HG03175 (cell line): ENCODE measurements at regions not wholly inside any gene's neighbourhood (a gene's known extent, or its start where the extent isn't known, plus 50 kb on each side); places are given as distances from the start of the nearest gene placed in this dataset.

ENCODE experiments used
- ATAC-seq: cut with Tn5 transposase; IDR thresholded peaks from one replicate; pipeline ENCODE4 v1.9.1; 2021; ENCODE audit warnings: mild to moderate bottlenecking, moderate library complexity; ENCODE audit not compliant: unreplicated experiment

DNA sequence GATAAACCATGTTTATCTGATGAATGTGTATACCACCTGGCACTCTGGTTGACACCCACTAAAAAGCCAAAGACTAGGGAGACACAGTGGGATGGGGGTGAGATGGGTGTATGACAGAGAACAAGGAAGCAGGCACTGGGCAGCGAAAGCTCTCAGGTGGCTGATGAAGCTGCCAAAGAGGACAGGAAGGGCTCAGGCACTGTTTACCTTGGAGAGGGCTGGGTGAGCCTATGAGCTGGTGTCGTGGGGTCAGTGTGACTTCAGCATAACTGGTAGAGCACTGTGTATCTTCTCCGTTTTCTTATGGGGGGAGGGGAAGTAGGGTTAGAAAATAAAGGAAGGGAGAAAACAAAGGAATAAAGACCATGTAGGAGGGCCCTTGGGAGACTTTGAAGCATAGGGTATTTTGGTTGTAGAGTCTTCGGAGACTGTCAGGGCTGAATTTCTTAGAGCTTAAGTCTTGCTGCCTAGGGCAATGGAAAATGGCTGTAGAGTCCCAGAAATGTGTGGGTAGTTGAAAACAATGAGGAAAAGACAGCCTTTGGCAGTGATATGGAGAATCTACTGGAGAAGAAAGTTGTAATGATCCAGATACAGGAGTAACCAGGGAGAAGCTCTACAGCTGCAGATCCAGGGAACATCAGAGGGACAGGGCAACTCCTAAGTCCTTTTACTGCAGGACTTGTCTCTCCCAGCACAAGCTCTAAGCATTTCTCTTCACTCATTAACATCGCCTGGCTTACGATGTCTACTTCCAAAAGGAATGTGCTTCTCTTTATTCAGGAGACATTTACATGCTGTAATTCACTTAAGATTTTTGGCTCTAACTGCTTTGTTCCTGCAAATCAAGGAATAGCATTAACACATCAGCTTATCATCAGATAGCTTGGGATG is 120.0 kb downstream of the AQP4 start:
- no peak for ATAC-seq

DNA sequence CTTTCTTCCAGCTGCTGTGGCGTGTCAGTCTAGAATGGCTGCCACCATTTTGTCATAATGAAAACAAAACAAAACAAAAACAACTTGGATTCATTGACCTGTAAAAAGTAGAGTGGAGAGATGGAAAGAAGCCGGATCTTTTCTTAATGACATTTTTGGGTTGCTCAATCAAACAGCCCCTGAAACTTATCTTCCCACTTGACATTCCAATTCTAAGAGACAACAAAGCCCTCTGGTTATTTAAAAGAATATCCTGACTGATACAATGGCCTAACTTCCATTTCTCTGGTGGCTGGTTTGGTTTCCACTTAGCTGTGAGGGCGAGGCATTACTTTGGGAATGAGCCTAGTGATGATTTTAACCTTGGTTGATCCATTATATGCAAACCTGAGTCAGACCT is 123.7 kb downstream of the AQP4 start:
- no peak for ATAC-seq

DNA sequence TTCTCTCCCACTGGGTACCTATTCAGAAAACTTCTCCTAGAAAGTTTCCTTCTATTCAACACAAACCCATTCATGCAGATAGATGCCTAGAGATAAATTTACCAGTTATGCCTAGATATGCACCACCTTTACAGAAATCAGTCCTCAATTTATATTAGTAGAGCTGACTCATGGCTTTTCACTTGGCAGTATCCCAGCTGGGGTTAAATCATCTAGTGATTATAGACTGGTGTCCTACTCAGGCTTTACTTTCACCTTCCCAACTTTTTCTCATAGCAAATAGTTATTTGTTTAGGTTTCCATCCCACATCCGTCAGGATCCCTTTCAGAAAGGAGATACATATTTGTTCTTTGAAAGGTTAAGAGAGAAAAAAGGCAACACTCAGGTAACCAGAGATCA is 124.5 kb downstream of the AQP4 start:
- no peak for ATAC-seq

DNA sequence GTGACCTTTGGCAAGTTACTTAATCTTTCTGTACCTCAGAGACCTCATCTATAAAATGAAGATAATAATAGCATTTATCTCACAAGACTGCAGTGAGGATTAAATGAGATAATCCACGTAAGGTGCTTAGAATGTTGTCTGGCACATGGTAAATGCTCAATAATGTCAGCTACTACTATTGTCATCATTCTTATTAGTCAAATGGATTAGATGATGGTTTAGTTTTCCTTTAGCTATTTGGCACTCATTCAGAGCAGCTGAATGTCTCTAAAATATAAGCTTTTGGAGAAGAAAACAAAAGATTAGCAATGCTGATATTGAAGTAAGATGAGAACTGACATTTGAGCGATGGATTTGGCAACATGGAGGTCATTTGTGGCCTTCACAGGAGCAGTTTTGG is 125.1 kb downstream of the AQP4 start:
- no peak for ATAC-seq

DNA sequence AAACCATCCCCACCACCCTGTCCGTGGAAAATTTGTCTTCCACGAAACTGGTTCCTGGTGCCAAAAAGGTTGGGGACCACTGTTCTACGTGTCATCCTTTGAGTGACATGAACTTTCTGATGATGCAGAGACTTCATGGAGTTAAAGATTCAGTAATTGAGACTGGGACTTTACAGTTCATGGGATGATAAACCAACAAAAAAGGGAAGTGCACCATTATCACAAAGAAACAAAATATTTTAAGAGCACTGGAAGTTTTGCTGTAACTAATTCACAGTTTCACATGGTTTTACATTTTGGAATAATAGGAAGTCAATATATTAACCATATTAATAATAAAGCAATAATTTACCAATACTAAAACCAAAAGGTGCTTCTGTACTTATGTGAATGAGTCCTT is 126.8 kb downstream of the AQP4 start:
- no peak for ATAC-seq

DNA sequence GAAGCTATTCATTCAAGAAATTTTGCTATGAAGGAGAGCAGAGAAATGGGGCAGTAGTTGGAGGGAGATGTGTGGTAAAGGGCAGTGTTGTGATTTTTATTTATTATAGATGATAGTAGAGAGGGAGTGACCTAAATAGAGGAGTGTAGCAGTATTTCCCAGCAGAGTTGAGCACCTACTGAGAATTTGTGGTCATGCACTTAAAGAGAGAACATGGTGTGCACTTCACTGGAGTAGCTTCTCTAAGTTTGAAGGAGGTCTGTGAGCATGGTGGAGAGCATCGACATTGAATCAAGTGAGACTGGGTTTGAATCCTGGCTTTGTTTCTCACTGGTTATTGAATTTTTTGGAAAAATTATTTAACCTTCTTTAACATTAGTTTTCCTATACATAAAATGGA is 129.2 kb downstream of the AQP4 start:
- ATAC-seq, result no peak

DNA sequence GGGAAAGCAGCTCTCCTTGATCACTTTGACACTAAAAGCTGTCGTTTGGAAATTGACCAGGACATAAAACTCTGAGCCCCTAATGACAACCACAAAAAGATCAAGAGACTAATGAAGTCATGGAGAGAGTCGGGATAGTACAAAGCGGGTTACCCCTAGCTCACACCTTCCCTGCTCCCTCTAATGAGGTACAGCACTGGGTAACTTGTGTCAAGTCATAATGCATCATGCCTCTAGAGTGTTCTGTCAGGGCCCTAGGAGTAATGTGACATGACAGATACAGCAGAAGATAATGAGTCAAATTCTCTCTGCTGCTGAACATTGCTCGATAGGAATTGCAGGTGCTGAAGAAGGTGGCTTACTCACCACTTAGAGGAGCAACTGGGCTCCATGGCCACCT is 130.7 kb downstream of the AQP4 start:
- no peak for ATAC-seq

DNA sequence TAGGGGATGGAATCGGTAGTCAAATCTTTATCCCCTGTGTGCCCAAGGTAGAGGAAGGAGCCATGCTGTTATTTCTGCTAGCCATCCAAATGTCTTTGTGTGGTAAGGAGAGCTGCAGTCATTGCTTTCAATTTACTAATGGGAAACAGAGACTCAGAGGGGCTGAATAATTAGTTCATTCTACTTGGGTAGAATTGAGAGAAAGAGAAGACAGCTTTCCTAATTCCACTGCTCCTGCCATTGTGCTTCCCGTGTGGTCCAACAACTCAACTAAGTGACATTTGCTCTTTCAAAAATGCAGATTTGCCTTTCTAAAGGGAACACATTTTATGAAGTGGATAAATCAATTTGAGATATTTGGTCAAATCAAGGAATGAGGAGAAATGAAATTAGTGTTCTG is 136.1 kb downstream of the AQP4 start:
- no peak for ATAC-seq

DNA sequence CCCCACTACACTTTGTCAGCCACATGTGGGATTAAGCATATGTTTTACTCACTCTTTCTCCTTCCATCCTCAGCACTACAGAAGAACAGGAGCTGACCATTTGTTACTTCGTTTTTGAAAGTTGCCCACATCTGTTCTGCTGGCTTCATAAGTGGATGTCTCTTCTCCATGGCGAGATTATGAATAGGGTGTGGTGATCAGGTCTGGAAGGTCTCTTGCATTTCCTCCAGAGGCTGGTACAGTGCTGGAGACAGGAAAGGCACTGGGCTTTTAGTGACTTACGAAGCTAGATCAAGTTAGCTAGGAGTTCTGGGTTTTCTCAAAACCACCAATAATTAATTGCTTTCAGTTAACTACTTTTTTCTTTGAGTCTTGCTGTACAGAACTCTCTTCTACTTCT is 136.5 kb downstream of the AQP4 start:
- ATAC-seq, result no peak

DNA sequence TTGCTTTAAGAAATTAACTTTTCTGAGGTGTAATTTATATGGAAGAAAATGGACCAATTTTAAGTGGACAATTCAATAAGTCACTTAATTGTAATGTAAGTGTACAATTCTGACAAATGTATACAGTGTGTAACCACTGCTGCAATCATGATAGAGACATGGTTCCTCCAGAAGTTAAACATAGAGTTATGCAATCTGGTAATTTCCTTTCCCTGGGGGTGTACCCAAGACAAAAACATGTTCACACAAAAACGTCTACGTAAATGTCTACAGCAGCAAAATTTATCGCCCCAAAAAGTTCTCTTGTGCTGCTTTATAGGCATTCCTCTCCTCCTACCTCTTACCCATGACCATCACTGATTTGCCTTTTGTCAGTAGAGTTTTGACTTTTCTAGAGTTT is 141.5 kb downstream of the AQP4 start:
- ATAC-seq, result no peak

DNA sequence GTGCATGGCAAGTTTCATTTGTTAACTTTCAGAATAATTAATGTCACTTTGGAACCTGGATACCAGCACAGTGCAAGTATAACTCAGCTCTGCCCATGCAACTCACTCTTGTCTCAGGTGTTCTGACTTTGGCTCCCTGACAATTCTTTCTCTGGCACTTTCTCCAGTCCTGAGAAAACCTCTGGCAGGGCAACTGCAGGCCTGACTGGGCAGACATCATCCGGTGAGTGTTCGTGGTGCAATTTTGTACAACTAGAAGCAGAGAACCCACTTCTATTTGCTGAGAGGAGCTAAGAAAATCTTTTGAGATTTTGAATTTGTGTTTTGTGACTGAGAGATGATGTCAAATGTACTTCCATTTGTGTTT is 143.0 kb downstream of the AQP4 start:
- no peak for ATAC-seq

DNA sequence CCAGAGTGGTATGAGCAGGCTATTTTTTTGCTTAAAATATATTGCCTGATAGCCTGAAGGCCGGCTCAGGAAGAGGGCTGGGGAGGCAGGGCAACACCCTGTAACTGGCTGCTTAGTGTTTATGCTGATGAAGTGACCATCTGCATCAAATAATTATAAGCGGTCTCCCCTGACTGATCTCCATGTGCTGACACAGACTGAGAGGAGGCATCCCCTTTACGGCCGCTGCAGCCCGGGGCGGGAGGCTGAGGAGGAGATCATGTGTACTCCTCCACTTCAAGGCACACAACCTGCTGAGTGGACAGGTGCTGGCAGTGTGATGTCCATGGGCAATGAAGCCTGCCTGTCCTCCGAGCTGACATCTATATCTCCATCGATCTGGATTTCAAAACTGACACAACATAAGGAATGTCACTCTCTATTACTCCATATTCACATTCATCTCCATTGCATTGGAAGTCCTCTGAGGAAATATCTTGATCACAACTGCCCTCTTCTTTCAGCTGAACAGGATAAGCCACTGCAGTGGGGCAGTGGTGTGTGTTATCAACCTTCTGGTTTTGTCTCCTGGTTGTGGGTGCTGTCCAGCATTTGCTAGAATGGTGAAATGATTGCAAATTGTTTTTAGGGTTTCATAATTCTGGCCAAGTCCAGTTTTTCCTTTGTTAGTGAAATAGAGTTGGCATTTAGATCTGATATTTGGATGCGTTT is 143.5 kb downstream of the AQP4 start:
- no peak for ATAC-seq

DNA sequence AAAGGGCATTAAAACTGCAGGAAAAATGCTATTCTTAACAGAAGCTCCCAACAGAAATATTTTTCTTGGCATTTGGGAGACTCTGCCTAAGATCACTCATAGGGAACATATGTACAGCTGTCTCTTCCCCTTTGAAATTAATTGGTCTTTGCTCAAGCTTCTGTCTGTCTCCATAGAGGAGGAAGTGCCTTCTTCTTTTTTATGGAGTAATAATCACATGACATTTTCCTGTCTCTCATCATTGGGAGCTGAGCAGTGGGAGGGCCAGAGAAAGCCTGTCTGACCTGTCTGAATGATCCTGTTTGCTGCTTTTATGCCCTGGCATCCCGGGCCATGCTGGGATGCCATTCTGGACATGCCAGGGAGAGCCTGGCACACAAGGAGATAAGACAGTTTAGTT is 145.6 kb downstream of the AQP4 start:
- ATAC-seq, result no peak

DNA sequence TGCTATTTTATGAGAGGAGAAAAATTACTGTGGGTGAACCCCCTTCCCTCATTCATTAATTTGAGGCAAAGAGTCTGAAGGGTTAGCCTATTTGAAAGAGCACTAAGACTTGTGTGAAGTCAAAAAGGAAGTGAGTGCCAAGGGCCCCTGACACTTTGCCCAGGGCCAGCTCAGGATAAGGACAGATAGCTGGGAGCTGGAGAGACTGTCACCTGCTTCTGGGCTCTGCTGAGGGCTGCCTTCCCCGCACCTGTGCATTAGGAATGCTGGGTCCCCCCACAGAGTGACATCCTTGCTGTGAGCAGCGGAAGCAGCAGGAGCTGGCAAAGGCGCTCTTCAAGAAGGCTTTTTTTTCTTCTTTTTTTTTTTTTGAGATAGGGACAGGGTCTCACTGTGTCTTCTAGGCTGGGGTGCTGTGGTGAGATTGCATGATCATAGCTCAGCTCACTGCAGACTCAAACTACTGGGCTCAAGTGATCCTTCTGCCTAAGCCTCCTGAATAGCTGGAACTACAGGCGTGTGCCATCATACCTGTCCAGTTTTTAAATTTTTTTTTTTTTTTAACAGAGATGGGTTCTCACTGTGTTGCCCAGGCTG is 148.3 kb downstream of the AQP4 start:
- no peak for ATAC-seq

DNA sequence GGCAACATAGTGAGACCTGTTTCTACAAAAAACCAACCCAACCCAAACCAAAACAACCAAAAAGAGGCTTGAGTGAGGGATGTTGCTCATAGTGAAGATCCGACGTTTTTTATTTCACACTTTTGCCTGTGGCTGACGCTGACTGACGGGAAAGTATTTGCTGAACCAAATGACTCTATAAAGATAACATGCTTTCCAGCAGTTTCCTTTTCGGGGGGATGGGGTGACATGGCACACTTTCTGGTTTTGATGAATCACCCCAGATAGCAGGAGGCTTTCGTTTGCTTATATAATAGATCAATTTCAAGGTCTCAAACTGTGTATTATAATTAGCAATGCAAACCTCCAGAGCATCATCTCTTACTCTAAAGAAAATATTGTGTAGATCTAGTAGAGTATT is 150.8 kb downstream of the AQP4 start:
- ATAC-seq, result no peak

DNA sequence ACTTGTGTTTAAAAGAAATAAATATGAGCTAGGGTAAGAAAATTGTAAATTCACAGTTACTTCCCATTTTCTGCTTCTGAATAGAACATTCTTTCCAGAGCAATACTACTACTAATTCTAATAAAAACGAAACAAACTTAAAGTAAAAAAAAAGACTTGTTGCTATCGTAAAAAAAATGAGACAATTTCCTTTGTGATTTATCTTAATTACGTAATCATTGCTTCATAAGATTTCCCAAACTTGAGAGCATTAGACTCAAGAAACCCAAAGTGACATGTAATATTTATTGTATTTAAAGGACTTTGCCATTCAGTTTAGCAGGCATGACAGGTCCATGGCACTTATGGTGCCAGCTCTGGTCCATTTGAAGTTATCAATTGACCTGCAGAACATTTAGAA is 153.8 kb downstream of the AQP4 start:
- no peak for ATAC-seq

DNA sequence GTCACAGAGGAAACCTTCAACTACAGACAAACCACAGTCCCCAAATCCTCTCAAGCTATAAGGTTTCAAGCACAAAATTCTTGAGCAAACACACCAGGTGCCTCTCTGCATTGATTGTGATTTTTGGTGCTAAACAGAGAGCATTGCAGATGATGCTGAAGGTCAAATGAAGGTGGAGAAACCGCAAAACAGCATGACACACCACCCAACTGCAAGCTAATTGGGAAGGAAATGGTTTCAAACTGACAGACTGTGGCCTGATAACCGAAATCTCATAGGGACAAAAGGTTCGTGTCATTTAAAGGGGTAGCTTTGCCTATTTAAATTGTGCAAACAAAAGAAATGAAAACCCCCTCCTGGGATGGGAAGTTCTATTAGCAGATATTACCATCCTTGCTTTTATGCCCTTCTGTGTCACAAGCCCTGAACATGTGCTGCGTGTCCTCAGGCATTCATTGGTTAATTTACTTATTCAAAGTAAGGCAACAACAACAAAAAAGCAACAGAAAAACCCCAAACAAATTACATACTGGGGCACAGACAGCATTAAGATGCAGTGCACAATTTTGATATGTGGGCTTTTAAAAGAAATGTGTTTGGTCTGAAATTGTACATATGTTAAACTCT is 154.9 kb downstream of the AQP4 start:
- peak; percentile 83 for ATAC-seq

DNA sequence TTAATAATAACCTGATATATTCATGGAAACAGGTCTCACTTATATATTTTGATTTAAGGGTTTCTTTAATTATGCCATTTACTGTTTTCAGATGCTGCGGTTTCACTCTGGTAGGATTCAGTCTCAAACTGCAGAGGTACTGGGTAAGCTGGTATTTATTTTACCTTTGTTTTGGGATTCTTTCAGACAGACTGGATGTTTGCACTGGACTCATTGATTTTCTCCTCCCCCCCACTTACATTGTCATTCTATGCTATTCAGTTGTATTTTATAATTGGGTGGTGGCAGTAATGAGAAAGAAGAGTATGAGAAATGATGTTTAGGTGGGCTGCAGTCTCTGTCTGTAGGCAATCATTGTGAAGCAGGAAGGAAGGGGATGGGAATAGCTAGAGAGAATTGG is 155.6 kb downstream of the AQP4 start:
- no peak for ATAC-seq

DNA sequence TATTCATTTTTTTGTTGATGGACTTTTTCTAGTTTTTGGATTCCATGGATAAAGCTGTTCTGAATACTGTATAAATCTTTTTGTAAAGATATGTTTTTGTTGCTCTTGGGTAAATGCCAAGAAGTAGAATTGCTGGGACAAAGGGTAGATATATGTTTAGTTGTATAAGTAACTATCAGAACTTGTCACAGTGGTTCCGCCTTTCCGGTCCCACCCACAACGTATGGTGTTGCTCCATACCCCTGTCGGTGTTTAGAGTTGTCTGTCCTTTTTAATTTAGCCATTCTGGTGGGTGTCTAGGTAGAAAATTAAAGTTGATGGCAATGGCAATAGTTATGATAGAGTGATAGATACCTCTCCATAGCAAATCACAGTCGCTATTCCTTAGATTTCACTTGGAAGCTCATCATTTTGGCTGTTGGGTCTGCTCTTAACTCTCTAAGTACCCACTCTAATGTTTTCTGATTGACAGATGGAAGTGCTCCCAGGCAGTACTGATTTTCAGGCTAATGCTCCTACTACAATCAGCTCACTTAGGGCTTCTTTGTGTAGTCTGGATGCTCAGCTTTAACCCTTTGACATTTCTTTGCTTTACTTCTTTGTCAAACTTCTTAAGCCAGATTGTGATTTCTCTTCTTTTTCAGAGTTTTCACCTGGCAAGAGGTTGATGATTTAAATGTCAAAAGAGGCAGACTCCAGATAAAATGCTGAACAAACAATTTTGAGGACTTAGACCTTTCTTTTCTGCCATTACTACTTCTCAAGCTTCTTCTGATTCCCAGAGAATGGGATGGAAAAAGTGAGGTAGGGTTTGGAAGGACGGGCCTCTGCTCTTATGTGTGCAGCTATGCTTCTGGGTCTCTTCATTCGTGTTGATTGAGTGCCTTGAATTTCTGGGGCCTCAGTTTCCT is 156.4 kb downstream of the AQP4 start:
- ATAC-seq, result no peak

DNA sequence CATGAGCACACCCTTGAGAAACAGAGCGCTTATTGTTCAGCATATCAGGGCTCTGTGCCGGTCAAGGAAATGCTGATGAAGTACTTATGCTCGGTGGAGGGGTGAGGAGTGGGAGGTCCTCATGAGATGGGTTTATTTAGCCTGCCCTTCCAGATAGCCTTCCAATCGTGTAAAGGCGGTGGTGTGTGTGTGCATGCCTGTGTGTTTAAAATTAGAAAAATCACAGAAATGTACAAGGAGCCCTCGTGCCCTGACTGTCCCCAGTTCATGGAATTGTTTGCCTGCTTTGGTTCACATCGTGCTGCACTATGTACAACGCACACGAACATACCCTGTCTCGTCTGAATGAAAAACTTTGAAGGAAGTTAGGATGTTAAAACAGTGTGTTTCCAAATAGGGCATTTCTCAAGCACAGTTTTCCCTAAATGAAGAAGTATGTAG is 158.6 kb downstream of the AQP4 start:
- ATAC-seq, result no peak

DNA sequence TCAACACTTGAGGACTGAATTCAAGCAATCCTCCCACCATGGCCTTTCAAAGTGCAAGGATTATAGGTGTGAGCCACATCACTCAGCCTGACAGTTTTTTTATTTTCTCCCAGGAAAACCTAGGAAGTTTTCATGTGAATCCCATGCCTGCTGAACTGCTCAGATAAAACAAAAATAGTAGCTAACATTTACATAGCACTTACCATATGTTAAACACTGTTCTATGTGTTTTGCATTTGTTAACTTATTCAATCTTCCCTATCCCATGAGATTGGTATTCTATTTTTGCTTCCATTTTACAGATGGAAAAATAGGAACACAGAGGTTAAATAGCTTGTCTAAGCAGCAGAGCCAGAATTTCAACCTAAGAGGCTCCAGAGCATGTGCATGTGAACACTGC is 157.4 kb upstream of the KCTD1 start:
- ATAC-seq, result no peak
